ENCODE measurements at regions not wholly inside any gene's neighbourhood (a gene's known extent, or its start where the extent isn't known, plus 50 kb on each side); places are given as distances from the start of the nearest gene placed in this dataset.

DNA sequence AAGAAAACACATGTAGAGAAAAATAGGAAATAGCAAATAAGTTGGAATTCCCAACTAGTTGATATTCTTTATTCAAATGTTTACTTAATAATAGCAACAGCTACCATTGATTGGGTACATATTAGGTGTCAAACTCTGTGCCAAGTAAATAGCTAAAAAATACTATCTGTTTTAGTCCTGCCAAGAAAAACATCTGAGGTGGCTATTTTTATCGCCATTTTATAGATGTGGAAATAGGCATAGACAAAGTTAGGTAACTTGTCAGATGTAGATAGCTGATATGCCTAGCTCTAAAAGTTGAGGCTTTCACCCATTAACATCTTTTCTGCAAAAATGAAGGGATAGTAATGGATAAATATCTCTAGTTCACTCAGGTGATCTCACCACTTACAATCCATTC is 549.2 kb upstream of the ID4 start:
- DNase-seq = no peak

DNA sequence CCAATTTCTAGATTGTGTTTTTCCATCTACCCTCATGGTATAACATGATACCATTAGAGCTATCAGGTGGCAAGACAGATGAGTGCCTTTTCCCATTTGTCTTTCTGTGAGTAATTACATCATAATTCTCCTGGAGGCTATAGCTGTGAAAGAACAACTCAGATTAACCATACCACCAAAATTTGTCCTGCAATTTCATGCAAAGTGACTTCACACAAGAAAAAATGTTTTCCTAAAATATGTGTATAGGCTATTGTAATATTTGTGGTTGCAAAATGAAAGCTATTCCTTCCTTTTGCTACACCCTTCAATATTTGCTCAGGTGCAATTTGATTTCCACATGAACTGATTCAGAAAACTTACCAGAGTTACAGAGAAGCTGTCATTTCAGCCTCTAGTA is 547.7 kb upstream of the ID4 start:
- DNase-seq = no peak

DNA sequence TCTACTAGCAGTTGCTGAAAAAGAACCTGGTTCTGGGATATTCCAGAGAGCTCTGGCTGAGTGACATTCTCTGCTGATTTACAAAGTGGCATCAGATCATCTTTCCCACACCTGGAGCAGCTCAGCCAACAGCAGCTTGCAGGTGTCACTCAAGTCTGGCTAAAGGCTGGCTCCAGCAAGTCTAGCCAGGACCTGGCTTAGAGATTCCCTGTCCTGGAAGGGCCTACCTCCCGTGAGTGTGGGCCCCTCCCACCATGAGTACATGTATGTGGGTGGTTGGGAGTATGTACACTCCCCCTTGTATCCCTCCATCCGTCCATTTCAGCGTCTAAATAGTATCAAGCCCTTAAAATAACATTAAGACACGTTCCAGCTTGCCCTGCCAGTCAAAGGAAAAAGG is 539.3 kb upstream of the ID4 start:
- DNase-seq = peak; percentile 76

DNA sequence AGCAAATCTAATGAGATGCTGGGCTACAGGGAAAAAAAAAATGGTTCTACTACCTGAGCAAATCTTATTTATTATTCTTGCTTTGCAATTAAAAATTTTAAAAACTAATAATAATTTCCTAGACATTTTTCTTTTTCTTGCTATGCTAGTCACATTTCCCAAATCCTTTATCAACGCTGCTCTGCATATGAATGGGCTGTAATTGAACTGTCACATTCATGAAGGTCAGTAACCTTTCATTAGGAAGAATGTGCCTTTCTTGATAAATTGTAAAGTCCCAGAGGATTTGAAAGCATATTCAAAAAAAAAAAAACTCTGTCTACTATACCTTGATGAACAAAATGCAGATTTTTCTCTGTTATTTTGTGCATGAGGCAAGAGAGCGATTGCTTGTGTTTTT is 538.7 kb upstream of the ID4 start:
- no peak for DNase-seq

DNA sequence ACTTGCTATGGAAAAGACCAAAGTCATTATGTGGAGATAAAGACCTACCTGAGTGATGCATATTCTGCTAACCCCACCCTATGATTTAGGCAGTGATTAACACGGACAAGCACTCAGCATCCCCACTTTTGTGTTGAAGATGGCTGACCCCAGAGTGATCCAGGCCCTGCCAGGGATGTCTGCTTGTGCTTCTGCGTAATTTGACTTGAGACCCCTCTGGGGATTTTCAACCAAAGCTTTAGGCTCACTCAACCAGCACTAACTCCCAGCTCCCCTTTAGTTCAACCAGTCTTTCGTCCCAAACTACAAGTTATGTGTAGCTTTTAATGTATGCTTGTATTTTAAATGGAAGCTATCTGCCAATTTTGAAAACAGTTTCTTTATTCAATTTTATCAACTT is 538.0 kb upstream of the ID4 start:
- no peak for DNase-seq

DNA sequence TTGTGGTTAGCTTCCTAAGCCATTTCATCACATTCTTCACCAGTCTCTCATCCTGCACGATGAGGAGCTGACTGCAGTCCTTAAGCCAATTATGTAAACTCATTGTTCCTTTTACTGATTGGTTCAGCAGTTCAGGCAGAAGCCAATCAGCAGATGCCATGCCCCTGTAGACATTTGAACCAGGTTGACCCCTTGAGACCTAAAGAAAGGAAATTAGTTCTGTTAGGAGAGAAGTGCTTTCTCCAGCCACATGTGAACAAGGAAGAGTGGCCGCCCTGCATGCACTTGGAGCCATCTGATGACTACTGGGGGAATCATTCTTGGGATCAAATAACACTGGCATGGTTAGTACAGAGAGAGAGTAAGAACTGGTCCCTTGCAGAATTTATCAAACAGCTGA is 535.2 kb upstream of the ID4 start:
- DNase-seq = no peak

DNA sequence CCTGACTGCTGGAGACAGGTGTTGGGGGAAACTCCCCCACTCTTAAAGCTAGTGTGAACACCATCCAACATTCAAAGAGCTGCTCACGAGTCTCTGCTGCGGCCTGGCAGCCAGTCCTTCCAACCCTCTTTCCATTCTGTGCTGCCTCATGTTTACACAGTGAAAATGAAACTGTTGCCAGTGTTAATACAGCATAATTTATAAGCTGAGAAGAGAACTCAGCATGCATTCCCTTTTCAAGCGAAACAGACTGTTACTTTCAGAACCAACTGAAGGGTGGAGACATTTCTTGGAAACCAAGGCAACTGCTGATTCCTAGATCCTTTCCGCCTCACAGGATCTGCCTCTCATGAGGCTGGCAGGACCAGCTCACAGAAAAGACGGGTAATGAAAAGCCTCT is 533.8 kb upstream of the ID4 start:
- DNase-seq = peak; percentile 72

DNA sequence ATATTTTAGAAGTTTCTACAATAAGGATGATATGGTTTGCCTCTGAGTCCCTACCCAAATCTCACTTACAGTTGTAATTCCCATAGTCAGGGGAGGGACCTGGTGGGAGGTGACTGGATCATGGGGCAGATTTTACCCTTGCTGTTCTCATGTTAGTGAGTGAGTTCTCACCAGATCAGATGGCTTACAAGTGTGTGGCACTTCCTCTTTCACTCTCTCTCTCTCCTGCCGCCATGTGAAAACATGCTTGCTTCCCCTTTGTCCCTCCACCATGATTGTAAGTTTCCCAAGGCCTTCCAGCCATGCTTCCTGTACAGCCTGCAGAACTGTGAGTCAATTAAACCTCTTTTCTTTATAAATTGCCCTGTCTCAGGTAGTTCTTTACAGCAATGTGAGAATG is 527.5 kb upstream of the ID4 start:
- DNase-seq = no peak

DNA sequence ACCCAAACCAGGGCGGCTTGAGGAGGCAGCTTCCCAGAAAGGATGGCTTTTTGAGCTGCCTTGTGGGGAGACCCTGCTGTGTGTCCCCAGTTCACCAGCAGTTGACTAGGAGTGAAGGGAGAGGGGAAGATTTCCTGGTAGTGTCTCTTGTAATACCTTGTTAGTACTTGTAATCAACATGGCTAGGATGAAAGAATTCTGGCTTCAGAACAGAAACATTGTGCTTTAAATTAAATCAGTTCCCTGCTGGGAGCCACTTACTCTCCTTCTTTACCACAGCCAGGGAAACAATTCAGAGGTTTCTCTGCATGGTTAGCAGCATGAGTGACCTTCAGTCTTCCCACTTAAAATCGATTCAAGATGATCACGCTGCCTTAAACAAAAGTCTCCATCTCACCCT is 525.4 kb upstream of the ID4 start:
- no peak for DNase-seq

DNA sequence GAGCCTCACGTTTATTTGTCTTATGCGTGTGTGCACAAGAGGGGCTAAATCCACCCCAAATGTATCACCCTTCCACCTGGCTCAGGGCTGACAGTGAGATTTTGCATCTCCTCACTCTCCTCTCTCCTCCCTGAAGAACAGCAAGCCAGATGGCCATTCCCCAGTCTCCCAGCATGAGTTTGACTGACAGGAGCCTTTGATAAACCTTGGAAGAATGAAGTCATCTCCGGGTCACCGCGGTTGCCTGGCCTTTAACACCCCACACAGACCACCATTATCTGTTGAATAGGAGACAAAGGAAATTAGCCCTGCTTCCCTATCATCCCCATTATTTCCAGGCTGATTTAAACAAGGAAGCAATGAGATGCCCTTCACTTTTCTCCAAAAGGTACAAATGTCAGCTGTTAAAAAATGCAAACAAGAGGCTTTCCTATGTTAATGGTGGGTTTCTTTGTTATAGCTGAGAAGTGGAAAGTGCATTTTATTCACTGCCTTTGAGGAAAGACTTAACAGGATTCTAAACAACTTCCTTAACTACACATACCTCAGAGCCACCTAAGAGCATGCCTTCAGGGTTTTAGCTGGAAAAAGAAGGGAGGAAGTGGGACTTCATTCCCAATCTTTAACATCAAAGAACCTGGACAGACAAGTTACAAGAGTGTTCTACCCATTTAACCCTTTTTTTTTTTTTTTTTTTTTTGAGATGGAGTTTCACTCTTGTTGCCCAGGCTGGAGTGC is 524.8 kb upstream of the ID4 start:
- DNase-seq = no peak

DNA sequence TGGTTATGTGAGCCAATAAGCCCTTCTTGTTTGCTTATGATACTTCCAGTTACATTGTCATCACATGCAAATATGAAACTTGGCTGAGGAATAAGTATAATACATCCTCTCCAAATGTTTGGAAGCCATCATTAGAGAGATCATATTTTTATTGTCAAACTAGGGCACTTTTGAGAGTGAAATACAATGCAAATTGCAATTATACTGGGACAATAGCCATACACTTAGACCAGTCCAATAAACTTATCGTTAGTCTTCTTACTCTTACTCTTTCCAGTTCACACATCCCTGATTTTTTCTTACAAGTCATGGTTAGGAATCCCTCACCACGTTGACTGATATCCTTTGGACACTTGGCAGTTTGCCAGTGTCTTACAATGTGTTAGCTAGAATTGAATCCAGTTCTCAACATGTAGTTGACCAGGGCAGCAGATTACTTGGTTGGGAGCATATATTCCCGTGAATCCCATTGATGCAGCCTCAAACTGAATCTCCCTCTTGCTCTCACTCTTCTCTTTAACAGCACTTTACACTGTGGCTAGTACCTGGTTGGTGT is 519.7 kb upstream of the ID4 start:
- DNase-seq = no peak

DNA sequence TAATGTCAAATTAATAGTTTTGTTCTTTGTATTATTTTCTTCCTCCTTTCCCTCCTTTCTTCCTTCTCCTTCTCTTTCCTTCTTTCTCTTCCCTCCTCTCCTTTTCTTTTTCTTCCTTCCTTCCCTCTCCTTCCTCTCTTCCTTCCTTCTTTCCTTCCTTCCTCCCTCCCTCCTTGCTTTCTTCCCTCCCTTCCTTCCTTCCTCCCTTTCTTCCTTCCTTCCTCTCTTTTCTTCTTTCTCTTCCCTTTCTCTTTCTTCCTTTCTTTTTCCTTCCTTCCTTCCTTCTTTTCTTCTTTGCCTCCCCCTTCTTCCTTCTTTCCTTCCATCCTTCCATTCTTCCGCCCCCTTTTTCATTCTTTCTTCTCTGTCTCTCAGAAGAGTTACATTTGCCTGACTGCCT is 518.2 kb upstream of the ID4 start:
- DNase-seq = no peak

DNA sequence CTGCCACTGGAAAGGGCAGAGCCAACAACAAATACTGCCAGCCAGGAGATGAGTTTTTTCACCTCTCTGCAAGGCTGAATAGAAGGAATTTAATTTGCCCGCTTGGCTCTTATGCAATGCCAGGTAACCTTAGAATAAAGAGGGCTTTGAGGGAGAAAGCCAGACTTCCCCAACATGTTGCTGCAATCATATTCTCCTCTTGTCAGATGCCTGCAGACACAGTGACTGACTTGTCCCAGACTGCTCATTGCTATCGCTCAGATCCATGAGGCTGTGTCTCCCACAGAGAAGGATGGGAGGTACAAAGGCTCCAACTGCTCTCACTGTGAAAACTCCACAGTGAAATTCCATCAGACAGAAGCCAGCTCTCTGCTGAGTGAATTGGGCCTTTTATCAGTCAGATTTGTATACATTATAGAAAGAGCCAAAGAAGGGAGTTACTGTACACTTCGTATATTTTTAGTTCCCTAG is 517.0 kb upstream of the ID4 start:
- no peak for DNase-seq

DNA sequence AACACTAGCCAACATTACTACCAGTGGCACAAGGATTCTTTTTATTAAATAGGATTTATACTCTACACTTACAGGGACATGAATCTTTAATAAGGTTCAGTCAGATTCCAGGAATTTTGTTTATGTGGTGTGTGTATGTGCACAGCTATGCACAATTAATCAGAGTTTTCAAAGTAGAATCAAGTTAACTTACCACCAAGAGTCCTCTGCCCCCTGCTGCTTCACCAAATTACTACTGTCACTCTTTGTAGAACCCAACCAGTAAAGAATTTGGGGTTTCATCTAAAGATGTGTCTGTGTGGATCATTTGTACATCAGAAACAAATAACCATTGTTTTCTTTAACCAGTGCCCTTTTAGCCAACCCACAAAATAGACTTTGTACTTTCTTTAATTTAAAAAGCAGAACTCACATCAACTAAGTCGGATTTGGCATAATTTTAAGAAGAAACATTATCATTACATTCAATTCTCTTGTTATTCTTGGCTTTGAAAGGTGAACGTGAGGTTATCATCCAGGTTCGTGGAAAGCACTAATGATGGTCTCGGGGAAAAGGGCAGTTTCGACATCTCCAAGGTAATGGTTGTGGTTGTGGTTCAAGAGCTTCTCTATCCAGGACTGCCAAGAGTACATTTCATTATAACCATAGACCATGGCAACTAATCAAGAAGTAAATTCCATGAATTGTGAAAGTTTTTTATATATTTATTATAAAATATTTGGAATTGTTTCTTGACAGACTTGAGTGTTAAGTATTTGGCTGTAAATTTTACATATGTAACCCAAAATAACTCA is 514.3 kb upstream of the ID4 start:
- no peak for DNase-seq

DNA sequence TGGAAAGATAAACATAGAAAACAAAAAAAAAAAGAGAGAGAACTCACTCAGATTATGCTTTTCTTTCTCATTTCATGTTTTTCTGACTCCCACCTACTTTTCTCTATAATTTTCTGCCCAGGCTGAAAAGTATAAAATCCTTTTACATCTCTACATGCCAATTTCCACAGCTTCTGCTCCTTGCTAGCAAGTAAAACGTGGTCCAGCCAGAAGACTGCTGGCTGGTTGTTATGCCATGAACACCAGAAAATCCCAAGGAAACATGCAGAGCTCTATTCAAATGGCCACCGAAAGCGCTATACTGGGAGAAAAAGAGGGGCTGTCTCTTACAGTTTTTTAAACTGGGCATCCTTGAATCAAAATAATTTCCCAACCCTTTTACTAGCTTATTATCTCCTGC is 512.8 kb upstream of the ID4 start:
- no peak for DNase-seq

DNA sequence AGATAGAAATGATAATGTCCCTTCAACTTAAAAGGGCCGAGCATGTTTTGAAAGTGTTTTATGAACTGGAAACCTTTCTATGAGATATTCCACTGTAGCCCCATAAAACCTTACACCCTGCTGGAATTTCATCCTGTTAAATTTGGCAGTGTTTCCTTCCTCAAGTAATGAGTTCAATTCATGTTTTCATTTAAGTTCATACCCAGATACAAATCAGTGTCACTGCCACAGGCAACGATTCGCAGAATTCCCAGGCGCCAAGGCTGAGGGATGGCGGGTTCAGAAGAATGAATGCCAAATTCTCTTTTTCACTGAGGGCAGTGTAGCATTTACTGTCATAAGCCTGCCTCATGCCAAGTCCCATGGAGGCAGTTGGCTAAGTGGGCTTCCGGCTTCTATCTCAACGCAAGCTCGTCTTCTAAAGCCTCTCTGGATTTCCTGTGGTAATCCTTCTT is 511.8 kb upstream of the ID4 start:
- DNase-seq = no peak

DNA sequence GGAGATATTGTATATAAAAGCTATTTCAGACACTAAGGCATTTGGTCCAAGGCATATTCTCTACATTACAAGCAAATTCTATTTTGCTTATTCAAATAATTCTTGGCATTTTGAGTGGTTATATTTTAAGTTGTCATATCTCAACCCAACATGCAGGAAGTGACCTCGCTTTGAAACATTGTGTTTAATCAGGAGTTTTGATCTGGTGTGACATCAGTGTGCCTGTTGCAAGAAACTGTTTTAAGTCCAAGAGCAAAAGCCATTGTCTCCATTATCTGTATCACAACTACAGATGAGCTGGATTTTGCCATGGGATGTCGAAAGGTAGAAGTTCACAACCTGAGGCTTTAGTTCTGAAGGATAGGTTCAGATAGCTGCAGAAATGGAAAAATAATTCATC is 509.9 kb upstream of the ID4 start:
- DNase-seq = no peak

DNA sequence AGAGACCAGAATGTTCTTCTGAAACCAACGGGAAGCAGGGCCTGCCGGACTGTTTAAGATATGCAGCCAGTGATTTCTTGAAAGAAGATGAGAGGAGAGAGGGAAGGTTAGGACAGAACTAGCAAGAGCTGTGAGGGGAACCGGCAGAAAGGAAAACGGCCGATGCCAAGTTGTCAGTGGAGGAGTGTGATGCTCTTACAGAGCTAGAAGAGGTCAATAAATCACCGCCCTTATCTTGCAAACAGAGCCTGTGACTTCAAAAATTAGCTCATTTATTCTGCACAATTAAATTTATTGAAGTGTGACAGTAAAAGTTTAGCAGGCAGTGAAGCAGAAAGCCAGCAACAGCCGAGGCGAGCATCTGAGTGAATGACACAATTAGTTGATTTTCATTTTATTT is 509.5 kb upstream of the ID4 start:
- no peak for DNase-seq

DNA sequence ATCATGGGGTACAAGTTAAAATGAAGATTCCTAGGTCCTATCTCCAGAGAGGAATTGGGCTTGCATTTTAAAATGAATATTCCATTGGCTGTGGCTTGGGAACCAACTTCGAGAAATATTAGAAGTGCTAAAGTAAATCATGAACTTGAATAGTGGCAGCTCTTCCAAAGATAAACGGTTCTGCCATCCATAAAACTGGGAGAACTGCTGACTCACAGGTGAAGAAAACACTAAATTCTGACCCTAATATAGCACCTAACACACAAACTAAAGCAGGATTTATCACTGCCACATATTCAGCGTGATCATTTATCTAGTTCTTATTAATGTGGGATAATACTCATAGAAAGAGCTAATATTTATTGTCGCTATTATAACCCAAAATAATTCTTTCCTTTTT is 508.1 kb upstream of the ID4 start:
- DNase-seq = no peak

DNA sequence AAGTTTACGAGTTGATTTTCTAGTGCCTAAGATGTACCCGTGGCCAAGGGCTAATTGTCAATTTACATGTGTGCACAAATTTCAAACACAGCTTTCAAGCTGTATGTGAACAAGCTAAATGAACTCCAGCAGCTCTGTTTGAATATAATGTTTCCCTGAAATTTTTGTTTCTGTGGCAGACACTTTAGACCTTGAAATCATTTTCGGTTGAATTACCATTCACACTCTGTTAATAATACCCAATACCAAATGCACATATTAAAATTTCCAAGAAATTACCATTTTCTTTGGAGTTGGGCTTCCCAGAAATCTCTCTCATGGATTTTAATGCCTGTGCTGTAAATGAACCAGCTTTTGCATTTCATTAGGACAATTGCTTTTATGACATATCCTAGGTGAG is 506.1 kb upstream of the ID4 start:
- no peak for DNase-seq

DNA sequence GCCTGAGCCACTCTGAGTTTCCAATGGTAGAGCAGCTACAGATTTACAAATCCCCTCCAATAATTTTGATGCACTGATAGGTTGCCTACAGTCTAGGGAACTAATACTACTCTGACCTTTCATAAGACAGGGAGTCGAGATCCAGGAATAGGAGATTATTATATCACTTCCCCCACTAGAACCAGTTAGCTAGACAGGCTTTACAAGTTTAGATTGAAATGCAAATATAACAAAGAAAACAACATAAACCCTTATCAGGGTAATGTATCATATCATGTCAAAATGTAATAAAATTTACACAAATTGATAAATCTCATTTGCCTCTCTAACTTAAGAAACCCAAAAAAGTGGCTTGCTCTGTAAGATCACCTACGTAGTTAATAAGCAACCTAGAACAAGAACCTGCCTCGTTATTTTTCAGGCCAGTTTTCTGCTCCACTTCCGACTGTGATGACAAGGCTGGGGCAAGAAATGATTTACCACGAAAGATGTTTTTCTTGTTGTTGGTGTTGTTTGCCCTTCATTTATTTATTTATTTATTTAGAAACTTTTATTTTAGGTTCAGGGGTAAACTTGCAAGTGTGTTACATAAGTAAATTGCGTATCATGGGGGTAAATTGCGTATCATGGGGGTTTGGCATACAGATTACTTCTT is 504.2 kb upstream of the ID4 start:
- no peak for DNase-seq

DNA sequence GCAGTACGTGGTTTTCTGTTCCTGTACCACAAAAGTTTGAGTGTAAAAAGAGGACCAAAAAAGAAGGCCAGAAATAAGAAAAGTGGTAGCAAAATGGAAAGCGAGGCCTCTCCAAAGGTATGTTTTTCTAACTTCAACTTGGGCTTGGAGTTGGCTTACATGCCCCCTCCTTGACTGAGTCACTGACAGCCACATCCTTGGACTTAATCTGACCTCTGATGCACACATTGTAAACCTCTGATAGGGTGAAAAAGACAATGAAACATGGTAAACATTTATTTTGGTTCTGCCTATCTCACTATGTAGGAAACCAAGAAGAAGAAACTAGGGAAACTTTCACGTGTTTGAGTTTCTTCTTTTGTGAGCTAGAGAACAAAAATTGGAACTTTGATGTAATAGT is 503.2 kb upstream of the ID4 start:
- DNase-seq = no peak

DNA sequence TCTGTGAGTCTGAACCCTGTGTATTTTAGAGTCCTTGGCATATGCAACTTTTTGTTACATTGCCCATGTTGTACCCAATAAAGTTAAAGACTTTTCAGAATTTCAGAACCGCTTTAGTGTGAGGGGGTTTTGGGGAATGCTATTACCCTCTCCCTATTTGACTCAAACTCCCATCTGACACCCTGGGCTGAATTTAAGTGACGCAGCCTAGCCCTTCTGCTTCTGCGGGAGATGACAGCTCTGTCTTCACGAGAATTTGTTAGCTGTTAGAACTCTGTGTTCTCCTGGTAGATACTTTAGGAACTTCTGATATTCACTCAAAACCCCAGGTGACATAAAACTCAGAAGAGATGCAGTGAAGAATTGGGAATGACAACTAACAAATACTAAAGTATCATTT is 500.6 kb upstream of the ID4 start:
- DNase-seq = no peak

DNA sequence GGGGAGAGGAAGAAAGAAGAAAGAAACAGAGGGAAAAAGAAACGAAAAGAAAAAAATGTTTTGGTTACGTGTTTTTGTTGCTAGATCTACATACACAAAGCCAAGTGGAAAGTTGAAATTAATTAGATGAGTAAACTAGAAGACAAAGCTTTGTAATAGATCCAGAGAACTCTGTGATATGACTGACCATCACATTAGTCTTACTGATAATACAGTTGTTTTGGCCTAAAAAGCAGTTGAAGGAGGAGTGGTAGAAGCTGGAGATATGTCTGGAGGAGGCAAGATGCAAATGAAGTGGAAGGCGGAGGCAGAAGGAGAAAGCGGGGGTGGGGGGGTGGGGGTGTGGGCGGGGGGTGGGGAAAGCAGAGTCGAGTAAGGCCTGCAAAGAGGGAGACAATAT is 500.1 kb upstream of the ID4 start:
- DNase-seq = no peak

All from COR-L47 (cell line).